ENCODE measurements at regions not wholly inside any gene's neighbourhood (a gene's known extent, or its start where the extent isn't known, plus 50 kb on each side); places are given as distances from the start of the nearest gene placed in this dataset.

- DNase-seq (ENCODE audit: low spot score): no peak
- in situ Hi-C loops (cut with HindIII; ENCODE audit: low sequenced_read_pairs): loop anchor here (25.0 kb wide), 1 partner anchor 155 kb away; no protein-coding TSS in a partner anchor
These were observed 104.8 kb downstream of the EBNA1BP2 start for GRCh38 chr1:43067233-43067745.

GRCh38 chr1:43066578-43066977, 105.5 kb downstream of the EBNA1BP2 start:
- in situ Hi-C loops (cut with HindIII; ENCODE audit: low sequenced_read_pairs): loop anchor here (25.0 kb wide), 1 partner anchor 154 kb away; no protein-coding TSS in a partner anchor
- no peak for DNase-seq (ENCODE audit: low spot score)

DNA sequence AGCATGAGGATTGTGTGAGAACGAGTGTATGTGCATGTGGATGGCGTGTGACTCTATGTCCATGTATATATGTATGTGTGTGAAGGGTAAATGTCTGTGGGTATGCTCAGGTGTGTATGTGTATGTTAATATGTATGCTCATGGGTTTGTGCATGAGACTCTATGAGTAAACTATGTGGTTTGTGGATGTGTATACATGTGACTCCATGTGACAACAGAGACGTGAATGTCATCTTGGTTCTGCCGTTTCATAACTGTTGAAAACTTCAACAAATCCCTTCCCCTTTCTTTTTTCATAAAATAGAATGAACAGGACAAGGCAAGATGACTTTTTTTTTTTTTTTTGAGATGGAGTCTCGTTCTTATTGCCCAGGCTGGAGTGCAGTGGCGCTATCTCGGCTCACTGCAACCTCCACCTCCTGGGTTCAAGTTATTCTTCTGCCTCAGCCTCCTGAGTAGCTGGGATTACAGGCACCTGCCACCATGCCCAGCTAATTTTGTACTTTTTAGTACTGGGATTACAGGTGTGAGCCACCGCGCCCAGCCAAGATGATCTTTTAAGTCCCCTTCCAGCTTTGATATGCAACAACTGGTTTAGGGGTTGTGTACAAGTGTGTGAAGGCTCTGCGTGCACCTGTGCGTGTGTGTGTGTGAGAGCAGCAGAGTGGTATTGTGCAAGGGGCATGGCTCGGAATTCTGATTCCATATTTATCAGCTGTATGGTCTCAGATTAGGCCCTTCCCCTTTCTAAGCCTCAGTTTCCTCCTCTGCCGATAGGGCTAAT, 106.3 kb downstream of the EBNA1BP2 start:
- in situ Hi-C loops (cut with HindIII; ENCODE audit: low sequenced_read_pairs): loop anchor here (25.0 kb wide), 1 partner anchor 154 kb away; no protein-coding TSS in a partner anchor
- no peak for DNase-seq (ENCODE audit: low spot score)

- in situ Hi-C loops (cut with HindIII; ENCODE audit: low sequenced_read_pairs): loop anchor here (25.0 kb wide), 1 partner anchor 153 kb away; no protein-coding TSS in a partner anchor
- peak; percentile 49 for DNase-seq (ENCODE audit: low spot score)
These were observed 106.5 kb upstream of the SLC2A1 start for GRCh38 chr1:43065191-43065590.

DNA sequence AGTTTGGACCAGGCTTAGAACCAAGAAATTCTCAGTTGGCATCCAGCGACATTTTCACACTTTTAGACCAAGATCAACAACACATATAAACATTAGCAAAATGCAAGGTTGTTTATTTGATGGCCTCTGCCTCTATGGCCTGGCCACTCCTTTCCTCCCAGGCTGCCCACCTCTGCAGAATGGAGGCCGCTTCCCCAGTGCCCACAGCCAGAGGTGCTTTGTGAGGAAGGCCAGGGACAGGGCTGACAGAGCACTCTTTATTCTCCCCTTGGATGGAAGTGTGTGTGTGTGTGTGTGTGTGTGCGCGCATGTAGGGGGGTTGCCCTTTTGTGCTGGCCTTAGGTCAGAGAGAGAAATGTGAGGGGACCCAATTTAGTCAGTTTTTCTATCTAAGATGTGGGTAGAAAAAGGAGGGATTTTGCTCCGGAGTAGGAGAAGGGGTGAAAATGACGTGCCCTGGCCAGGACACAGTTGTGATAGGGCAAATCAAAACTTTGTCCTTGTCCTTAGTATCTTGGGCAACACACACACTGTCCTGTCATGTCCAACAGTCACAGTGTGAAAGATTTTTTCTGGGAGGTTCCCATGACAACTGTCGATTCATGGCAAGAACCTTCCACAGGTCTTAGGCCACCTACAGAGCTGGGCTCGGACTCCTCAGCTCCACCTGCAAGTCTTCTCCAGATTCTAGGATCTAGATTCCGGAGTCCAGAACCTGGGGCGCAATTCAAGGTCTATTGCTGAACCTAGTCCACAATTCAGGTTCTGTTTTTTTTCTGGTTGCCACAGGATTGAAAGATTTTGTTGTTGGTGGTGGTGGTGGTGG, 104.9 kb upstream of the SLC2A1 start:
- in situ Hi-C loops (cut with HindIII; ENCODE audit: low sequenced_read_pairs): loop anchor here (25.0 kb wide), 1 partner anchor 151 kb away; no protein-coding TSS in a partner anchor

DNA sequence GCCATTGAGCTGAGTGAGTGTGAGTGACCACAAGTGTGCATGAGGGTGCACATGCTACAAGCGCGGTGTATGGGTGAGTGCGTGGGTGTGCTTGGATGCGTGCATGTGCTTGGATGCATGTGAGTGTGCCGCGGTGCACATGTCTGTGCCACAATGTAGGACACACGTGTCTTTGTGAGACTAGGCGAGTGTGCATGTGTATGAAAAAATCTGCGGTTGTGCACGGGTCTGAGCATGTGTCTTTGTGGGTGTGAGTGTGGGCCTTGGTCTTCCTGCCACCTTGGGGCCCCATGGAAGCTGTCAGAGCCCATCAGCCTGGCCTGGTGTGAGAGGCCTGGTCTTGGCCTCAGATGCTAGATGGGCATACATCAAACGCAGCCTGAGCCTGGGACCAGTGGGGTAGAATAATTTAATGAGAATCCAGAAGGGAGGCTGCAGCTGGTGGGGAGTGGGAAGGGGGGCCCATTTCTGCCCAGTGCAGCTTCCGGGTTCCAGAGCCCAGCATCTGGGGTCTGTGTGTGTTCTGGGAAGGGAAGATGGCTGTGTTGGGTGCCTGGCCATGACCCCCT, 103.9 kb upstream of the SLC2A1 start:
- in situ Hi-C loops (cut with HindIII; ENCODE audit: low sequenced_read_pairs): loop anchor here (25.0 kb wide), 1 partner anchor 150 kb away; no protein-coding TSS in a partner anchor
- no peak for DNase-seq (ENCODE audit: low spot score)

More for the DNA sequence above, 104.9 kb upstream of the SLC2A1 start:
- DNase-seq (ENCODE audit: low spot score): no peak

GRCh38 chr1:43061757-43062156, 103.1 kb upstream of the SLC2A1 start:
- in situ Hi-C loops (cut with HindIII; ENCODE audit: low sequenced_read_pairs): loop anchor here (25.0 kb wide), 1 partner anchor 149 kb away; no protein-coding TSS in a partner anchor
- DNase-seq (ENCODE audit: low spot score): no peak

- DNase-seq (ENCODE audit: low spot score): no peak
- in situ Hi-C loops (cut with HindIII; ENCODE audit: low sequenced_read_pairs): loop anchor here (25.0 kb wide), 1 partner anchor 148 kb away; no protein-coding TSS in a partner anchor
These were observed 101.2 kb upstream of the SLC2A1 start for GRCh38 chr1:43059640-43060574.

DNA sequence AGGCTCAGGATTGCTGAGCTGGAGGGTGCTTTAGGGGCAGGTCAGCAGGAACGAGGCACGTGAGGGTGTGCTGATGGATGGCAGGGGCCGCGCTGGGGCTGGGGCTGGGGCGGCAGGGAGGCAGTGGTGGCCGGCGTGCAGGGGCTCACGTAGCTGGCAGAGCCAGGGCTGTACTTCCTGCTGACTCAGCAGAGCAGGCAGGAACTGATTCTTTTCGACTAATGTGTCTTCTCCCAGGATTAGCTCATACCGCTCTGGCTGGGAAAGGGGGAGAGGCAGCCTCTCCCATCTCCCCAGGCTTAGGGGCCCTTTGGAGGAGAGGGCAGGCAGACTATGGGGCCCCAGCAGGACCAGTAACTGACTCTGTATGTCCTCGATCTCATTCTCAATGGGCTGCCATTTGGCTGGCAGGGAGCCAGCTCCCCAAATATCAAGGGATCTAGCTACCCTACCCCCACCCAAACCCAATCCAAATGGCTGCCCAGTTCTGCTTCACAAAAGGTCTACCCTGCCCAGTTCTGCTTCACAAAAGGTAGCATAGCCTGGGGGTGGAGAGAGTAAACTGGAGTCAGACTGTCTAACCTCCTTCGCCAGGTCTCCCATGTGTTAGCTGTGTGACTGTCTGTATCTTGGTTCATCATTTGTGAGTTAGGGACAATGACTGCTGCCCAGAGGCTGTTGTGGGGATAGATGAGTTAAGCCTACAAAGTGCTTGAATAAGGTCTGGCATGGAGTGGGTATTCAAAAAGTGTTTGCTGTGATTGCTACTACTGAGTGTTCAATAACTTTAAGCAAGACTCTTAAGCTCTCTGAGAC, 100.1 kb upstream of the SLC2A1 start:
- in situ Hi-C loops (cut with HindIII; ENCODE audit: low sequenced_read_pairs): loop anchor here (25.0 kb wide), 1 partner anchor 146 kb away; no protein-coding TSS in a partner anchor
- DNase-seq (ENCODE audit: low spot score): no peak

DNA sequence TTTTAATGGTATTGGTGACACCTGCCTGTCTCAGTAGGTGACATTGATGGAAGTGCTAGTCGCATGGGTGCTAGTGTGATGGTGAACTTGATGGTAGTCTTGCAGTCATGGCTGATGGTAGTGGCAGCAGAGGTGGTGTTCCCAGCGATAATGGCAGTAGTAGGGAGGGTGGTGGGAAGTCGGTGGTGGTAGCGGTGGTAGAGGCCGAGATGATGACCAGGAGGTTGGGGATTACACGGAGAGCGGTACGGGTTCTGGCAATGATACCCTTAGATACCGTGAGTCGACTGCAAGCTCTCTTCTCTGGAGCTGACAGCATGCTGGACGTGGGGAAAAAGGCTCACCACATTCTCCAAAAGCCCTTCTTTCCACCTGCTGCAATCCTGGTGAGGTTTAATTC, 99.4 kb upstream of the SLC2A1 start:
- in situ Hi-C loops (cut with HindIII; ENCODE audit: low sequenced_read_pairs): loop anchor here (25.0 kb wide), 1 partner anchor 146 kb away; no protein-coding TSS in a partner anchor
- no peak for DNase-seq (ENCODE audit: low spot score)

GRCh38 chr1:43057567-43057966, 98.9 kb upstream of the SLC2A1 start:
- in situ Hi-C loops (cut with HindIII; ENCODE audit: low sequenced_read_pairs): loop anchor here (25.0 kb wide), 1 partner anchor 145 kb away; no protein-coding TSS in a partner anchor

GRCh38 chr1:43056981-43057391, 98.3 kb upstream of the SLC2A1 start:
- in situ Hi-C loops (cut with HindIII; ENCODE audit: low sequenced_read_pairs): loop anchor here (25.0 kb wide), 1 partner anchor 145 kb away; no protein-coding TSS in a partner anchor
- DNase-seq (ENCODE audit: low spot score): no peak

More at GRCh38 chr1:43057567-43057966, 98.9 kb upstream of the SLC2A1 start:
- DNase-seq (ENCODE audit: low spot score): no peak

- no peak for DNase-seq (ENCODE audit: low spot score)
- in situ Hi-C loops (cut with HindIII; ENCODE audit: low sequenced_read_pairs): loop anchor here (25.0 kb wide), 1 partner anchor 144 kb away; no protein-coding TSS in a partner anchor
These were observed 97.8 kb upstream of the SLC2A1 start for GRCh38 chr1:43056460-43056859.

DNA sequence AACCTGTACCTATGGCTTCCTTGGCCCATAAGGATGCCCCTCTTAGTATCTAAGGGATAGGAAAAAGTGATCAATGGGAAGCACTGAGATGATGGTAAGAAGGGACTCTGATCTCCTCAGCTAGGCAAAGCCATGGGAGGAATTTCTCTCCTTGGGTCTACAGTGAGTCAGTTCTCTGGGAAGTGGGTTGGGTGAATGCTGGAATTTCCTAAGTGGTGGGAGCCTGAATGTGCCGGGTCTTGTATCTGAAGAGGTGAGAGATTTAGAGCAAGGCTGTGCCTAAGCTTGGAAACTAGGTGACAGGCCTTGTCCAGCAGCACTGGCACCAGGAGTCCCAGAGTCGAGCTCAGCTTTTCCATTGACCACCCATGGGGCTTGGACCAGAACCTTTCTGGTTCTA, 96.3 kb upstream of the SLC2A1 start:
- in situ Hi-C loops (cut with HindIII; ENCODE audit: low sequenced_read_pairs): loop anchor here (25.0 kb wide), 1 partner anchor 143 kb away; no protein-coding TSS in a partner anchor
- DNase-seq (ENCODE audit: low spot score): no peak

GRCh38 chr1:43052786-43053439, 94.2 kb upstream of the SLC2A1 start:
- DNase-seq (ENCODE audit: low spot score): no peak
- in situ Hi-C loops (cut with HindIII; ENCODE audit: low sequenced_read_pairs): loop anchor here (25.0 kb wide), 1 partner anchor 141 kb away; no protein-coding TSS in a partner anchor

- in situ Hi-C loops (cut with HindIII; ENCODE audit: low sequenced_read_pairs): loop anchor here (25.0 kb wide), 1 partner anchor 140 kb away; no protein-coding TSS in a partner anchor
- DNase-seq (ENCODE audit: low spot score): no peak
These were observed 93.7 kb upstream of the SLC2A1 start for GRCh38 chr1:43052322-43052721.

Data from G401 (cell line).